Activated CD8-positive, alpha-beta memory T cell treated with anti-CD3 and anti-CD28 coated beads, Interleukin-2, amount 50 U/mL, for 1 hour (primary cell): ENCODE measurements at regions not wholly inside any gene's neighbourhood (a gene's known extent, or its start where the extent isn't known, plus 50 kb on each side); places are given as distances from the start of the nearest gene placed in this dataset.

Source experiments
- DNase-seq: peaks from one replicate; pipeline ENCODE4 v3.0.0-alpha.2; 2020; ENCODE audit errors: extremely low read depth

DNA sequence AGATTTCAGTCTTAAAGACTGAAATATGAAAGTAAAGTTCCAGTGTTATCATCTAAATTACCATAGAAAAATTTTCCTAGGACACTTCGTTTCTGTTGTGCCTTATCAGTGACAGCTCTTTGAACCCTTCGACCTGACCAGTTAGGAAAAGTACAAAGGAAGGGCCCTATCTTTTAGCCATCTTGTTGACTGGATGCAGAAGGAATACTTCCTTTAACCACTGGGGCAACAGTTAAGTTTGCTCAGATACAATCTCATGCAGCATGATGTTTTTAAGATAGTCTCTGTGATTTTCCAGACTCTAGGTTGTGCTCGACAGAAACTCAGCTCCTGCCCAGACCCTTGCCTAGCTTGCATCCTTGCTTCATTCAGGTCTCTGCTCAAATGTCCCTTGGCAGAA, 210.5 kb upstream of the RPS6KA3 start:
- no peak for DNase-seq

DNA sequence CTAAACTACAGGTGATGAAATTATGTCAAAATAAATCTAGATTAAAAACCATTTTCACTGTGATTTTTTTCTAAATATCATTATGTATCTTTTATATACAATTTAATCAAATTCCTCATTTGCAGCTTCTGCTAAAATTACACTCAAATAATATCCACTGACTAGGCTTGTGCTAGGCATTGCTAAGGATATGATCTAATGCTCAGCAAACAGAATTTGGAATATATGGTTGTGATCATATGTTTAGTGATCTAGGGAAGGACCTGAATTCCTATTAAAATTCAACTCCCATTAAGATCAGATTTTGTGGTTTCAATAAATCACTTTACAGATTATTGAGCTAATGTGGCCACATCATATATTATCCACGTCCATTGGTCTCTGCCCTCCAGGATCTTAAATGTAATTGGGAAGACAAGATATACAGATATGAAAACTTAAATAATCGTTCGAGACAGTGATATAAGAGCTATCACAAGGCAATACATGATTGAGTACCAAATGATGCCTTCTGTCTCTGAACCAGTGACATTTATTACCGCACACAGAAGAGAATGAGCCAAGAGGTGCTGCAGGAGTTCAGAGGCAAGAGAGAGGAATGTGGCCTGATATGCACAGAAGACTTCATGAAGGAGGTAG, 206.0 kb upstream of the RPS6KA3 start:
- DNase-seq: no peak

DNA sequence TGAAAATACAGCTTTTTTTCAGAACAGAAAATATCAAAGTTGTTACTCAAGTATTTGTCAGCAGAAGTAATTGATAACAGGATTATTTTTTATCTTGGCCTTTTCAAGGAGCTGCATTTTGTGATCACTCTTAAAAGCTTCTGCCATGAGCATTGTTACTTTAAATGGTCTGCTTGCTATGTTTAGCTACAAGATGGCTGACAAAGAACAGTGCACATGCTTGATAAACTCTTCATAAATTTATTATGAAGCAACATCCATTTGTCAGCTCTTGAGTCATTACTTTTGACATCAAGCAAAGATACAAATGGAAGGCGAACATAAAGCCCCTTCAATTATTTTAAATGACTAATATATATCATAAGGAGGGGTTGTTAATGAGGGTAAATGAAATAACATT, 205.4 kb upstream of the RPS6KA3 start:
- DNase-seq: no peak

DNA sequence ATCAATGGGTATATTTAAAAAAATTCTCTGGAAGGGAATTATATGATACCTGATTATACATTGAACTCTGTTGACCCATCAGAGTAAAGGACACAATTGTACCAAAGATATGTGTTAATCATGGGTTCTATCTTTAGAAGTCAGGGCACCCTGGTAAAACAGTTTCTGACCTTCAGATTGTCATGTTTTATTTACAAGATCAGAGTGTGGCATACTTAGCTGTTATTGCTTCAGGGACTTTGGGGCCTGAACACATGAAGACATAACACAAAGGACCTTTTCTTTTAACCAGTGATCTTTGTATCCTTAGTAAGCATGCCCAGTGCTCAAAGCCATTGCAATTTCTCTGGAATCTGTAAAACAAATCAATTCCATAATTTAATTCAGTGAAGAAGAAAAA, 204.8 kb upstream of the RPS6KA3 start:
- no peak for DNase-seq

DNA sequence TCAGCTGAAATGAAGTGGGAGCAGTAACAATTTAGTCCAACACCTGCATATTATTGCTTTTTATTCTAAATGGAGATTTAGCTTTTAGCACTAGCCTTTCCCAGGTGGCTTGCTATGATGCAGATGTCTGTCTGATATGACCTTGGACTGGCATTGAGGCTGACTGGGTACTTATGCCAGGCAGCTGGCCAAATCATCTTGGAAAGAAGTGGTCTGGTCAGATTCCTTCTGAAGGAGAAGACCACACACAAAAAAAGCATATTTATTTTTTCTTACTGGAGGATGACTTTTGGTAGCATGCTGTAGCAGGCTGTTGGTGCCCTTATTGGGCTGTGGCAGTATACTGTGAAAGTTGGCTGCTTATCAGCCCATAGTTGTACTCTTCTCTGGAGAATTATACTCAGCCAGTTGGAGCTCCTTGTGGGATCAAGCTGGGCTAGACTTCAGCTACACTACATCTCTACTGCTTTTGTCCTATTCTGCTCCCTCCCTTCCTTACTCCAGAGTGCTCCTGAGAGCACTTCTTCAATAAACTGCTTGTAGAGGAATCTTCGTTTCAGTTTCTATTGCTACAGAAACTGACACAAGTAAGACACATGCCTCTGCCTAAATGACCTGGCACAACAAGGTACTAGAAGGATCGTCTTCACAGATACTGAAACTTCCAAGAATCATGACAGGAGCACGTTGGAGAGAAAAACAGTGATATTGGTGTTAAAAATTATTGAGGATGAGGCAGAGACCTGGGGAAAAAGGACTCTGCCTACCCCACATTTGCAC, 196.8 kb upstream of the RPS6KA3 start:
- no peak for DNase-seq

DNA sequence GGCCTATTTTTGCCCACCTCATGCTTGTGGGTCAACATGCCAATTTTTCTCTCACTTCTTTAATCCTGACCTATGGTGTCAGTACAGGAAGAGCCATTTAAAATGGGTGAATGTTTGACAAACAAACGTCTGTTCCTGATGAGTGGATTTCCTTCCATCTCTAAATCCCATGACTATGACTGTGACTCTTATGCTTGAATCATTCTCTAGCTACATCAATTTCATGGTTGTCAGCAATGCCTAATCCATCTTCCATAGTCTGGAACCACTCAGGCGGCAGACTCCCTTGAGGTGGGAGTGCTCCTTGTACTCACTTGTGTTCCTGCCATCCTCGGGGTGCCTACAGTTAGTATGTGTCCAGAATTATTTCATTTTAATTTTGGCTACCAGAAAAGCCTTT, 194.9 kb upstream of the RPS6KA3 start:
- no peak for DNase-seq

DNA sequence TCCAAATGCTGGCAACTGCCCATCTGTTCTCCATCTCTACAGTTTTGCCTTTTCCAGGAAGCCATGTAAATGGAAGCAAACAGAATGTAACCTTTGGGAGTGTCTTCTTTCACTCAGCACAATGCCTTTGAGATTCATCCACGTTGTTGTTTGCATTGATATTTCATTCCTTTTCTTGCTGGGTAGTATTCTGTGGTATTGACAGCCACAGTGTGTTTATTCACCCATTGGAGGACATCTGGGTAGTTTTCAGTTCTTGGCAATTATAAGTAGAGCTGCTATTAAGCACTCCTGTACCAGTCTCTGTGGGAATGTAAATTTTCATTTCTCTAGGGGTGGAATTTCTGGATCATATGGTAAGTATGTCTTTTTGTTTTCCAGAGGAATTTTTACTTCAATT, 194.3 kb upstream of the RPS6KA3 start:
- DNase-seq: no peak

DNA sequence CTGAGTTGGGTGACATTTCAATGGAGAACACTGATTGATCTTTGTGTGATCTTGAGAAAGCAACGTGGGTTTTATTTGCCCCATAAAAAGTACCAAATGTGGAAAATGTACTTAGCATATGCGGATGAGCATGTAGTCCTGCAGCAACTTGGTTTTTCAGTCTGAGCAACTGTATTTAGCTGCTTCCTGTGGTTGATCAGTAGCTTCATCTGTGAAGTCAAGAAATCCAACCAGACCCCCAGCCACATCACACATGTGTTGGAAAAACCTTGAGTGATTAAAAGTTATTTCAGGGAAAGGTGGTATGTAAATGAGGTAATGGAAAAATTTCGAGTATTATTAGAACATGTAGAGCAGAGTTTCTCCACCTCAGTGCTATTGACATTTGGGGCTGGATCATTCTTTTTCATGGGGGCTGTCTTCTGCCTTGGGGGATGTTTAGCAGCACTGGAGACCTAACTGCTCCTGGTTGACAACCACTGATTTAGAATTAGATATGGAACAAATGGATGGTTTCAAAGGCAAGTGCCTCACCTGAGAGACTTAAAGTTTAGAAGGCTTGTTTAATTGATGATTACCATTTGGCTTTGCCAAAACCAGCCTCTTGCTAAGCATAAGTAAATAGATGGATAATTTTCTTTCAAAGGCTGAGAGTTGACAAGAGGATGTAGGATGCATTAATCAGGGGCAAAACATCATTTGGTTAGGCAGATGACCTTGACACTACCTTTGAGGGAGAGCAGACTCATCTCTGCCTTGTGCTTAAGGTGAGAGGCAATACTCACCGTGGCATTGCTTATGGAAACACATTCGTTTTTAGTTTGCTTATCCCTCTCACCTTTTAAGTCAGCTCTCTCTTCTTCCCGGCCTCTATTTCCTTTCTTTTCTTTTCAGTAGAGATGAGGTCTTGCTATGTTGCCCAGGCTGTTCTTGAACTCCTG, 193.0 kb upstream of the RPS6KA3 start:
- DNase-seq: no peak

DNA sequence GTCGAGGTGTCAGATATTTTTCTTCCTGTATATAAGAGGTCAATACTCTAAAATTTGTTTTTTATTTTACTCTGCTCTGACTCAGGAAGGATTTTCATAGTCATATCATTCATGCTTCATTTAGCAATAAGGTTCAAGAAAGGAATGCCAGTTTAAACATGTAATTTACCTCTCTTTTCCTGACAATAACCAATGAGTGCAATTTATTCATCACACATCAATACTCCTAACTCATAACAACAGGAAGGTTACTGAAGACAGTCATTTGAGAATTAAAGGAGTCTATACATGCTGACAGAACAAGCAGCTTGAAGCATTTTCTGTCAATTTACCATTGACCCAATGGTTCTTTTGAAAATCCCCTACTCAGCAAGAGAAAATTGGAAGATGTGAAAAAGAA, 190.3 kb upstream of the RPS6KA3 start:
- DNase-seq: no peak

DNA sequence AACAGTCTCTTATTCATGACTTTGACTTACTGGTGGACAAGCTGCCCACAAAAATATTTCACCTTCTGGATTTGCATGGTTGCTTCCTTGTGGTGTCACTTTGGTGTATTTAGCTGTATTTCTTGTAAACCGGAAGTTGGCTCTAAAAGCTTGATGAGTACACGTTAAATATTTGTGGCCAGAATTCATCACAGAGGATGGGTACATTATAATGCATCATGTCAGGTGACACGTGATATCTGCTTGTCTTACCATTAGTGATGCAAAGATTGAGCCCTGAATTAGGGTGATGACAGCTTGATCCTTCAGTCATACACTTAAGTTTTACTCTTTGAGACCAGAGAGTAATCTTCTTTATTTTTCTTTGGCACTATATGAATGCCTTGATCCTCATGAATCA, 188.3 kb upstream of the RPS6KA3 start:
- no peak for DNase-seq

DNA sequence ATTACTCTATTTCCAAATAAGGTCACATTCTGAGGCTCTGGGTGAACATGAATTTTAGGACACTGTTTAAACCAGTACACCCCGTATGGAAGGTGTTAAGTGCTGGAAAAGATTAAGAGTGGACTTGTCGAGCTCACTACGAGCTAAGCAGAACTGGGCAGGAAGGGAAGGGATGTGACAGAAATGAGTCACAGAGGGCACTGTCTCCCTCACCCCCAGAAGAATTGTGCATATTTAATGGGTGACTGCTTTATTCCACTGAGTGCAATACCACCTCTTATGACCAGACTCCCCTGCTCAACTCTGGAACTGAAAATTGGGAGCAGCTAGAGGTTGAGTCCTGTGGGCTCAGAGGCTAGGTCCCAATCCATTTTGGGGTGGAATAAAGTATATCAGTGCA, 187.4 kb upstream of the RPS6KA3 start:
- no peak for DNase-seq

DNA sequence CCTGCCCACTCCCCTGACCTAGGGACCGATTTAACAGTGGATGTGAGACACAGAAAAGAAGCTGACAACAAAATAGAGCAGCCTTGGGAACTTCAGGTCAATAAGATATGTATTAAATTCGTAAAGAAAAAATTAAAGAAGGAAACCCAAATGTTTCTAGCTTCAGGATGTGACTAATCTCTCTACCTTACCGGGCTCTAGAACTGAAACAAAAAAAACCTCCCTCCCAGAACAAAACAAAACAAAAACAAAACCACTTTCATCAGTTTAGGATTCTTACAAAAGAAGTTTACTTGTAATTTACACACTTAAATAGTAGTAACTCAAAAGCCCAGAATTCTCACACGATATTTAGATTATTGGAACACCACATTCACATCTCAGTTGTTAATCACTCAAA, 185.8 kb upstream of the RPS6KA3 start:
- DNase-seq: no peak

DNA sequence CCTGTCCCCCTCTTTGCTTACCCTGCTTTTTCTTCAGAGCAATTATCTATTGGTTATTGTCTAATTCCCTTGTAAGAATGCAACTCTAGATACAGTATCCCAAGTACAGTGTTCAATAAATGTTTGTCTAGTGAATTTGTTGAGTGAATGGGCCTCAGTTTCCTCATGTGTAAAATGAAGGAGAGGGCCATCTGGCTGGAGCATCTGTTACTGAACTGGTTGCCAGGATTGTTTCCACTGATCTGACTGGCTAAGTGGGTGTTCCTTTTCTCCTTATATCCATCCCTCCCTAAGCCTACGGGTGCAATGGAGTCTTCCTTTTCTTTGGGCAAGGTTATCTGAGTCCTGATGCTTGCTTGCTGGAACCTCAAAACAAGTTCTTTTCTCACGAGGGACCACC, 185.2 kb upstream of the RPS6KA3 start:
- no peak for DNase-seq

DNA sequence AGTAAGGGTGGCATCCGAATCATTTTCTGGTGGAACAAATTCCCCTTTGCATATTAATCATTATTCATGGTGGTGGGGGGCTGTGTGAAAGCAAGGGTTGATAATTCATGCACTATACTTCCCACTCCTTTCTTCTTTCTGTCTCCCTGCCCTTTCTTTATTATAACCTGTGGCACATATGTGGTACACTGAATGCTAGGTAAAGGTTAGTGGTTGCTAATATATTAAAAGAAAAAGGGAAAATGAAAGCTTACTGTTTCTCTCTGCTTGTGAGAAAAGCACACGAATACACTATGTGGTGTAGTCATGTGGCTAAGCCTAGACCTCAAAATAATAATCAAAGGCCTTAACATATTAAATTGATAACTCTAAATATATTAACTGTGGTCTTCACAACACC, 178.4 kb upstream of the RPS6KA3 start:
- DNase-seq: no peak

DNA sequence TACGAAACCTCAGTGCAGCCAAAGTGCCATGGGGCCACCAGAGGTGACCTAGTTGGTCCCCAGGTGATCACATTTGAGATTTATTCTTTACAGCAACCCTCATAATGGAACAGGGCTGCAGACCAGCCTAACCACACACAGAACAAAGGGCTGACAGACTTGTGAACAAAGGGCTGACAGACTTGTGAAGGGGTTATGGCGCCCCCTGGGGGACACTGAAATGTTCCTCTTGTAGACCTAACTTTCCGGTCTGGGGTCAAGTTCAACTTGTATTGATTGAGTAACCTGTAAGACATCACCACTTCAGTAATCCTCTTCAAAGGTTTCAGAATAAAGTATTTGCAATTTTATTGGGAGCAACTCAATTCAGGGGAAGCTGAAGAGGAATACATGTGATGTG, 175.9 kb upstream of the RPS6KA3 start:
- DNase-seq: peak; percentile 60

DNA sequence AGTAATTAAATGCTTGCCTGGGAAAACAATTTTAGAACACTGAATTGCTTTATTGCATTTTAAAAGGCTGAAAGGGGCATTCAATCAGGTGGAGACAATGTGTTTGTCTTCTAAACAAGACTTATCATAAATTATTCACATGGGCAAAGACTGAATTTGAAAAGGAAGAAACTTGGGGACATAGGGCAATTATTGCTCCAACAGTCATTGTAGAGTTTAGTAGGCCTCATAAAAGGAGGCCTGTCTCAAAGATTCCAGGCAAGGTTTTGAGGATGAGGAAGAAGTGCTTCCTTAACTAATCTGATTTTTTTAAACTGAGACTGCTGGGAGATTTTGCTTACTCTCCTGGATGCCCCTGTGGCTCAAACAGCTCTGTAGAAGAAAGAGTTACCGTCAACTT, 174.4 kb upstream of the RPS6KA3 start:
- DNase-seq: no peak

DNA sequence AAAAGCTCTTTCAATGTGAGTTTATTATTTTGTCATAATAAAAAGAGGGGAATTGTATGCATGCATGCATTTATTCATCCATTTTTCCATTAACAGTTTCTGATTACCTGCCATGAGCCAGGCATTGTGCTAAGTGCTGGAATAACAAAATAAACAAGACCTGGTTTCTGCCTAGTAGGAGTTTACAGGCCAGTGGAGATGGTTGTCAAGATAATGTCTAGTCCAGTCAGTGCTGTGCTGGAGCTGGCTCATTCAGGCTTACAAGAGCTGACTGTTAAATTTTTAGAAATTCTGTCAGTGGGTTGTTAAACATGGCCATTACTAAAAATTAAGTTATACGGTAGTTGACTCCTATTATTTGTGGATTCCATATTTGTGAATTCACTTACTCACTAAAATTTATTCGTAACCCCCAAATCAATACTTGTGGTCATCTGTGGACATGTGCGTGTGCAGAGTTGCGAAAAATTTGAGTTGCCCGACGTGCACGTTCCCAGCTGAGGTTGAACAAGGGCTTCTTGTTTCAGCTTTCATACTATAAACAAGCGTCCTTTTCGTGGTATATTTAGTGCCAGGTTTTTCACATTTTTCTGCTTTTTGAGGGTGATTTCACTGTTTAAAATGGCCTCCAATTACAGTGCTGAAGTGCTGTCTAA, 172.3 kb upstream of the RPS6KA3 start:
- no peak for DNase-seq

DNA sequence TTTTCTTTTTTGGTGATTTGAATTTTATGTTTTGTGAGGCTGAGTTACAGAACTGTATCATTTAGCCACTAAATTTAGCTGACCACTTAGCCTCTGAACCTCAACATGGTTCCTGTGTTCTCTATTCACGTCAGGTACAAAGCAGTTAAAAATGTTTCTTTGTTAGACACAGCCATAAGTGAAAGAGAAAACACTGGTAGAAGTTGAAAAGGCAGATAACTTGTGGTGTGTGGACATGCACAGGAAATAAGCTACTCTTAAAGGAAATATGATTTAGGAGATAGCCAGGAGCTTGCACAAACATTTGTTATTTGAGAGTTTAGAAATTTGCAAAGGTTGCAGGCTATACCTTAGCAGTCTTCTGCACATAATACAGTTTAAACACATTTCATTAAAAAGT, 171.0 kb upstream of the RPS6KA3 start:
- no peak for DNase-seq

DNA sequence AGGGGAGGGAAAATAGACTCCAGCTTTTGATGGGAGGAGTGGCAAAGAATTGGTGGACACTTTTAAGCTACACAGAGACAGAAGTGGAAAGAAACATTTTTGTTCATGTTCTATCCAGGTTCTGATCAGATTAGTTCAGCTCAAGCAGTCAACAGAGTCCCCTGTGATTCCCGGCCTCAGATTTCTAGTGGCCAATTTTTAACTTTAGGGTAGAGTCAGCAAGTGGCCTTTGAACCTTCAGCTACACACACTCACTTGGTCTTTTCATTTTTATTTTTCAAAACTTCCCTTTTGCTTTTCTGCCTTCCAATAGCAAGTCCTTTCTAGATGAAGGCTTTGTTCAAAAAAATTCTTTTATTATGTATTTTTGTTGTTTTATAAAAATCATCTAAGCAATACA, 169.2 kb upstream of the RPS6KA3 start:
- no peak for DNase-seq

DNA sequence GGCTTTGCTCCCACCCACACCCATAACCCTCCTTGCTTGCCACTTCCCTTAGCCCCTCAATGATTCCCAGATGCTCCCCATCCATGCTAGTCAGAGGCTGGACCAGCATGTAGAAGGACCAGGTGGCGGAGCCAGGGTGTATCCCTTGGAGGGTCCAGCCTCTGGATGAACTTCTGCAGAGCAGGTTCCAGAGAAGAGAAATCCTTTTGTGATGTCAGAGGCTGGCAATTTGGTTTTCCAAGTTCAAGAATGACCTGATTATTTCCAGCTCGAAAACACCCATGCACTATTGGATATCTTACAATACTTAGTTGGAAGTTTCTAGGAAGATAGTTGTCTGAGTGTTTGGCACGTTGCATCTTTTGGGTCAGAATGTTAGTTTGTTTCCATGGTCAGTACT, 168.3 kb upstream of the RPS6KA3 start:
- no peak for DNase-seq

DNA sequence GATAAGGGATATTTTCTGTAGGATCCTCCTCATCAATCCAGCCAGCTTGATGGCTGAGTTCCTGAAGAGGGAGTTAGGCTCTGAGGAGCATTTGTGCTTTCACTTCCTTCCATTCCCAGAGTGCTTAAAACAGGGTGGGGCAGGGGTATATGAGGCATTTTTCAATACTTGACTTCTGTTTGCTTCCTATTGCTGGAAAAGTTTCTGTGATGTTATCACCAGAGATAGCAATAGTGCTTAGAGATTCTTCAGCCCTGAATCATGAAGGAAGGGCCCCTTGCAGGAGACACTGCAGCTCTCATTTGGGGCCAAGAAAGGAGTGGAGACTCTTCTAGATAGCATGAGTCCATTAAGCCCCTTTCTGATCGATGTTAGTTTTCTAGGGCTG, 166.7 kb upstream of the RPS6KA3 start:
- no peak for DNase-seq

DNA sequence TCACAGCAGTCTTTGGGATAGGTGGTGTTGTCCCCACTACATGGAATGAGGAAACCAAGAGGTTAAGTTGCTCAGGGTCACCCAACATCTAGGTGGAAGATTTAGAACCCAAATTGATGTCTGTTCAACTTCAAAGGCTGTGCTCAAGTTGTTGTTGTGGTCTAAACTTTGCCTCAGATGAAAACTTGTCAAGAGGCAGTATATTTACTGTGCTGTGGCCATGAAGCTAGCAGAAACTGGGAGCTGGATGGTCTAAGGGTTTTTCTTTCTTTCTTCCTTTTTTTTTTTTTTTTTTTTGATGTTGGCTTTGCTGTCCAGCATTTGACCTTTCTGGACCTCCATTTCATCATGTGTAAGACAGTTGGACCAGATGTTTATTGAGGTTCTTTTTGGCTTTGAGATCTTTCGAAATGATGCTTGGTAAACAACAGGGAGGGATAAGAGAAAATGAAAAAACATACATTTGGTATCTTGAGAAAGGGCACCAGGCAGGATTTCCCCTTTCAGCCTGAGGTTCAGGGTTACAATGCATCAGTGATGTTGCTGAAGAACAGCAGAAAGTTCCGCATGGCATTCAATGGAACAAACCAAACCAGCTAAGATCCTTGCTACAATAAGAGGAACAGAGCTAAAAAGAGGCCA, 166.2 kb upstream of the RPS6KA3 start:
- DNase-seq: no peak
